ENCODE measurements at regions not wholly inside any gene's neighbourhood (a gene's known extent, or its start where the extent isn't known, plus 50 kb on each side); places are given as distances from the start of the nearest gene placed in this dataset.

GRCh38 chr4:81688085-81688484 is 216.4 kb upstream of the RASGEF1B start:
- TF ChIP-seq, protein P1, sequence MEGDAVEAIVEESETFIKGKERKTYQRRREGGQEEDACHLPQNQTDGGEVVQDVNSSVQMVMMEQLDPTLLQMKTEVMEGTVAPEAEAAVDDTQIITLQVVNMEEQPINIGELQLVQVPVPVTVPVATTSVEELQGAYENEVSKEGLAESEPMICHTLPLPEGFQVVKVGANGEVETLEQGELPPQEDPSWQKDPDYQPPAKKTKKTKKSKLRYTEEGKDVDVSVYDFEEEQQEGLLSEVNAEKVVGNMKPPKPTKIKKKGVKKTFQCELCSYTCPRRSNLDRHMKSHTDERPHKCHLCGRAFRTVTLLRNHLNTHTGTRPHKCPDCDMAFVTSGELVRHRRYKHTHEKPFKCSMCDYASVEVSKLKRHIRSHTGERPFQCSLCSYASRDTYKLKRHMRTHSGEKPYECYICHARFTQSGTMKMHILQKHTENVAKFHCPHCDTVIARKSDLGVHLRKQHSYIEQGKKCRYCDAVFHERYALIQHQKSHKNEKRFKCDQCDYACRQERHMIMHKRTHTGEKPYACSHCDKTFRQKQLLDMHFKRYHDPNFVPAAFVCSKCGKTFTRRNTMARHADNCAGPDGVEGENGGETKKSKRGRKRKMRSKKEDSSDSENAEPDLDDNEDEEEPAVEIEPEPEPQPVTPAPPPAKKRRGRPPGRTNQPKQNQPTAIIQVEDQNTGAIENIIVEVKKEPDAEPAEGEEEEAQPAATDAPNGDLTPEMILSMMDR (IDR thresholded peaks at IDR 0.05; ENCODE audit: low read depth, low read length, poor library complexity, severe bottlenecking): no peak
- TF ChIP-seq EZH2phosphoT487 (IDR thresholded peaks at IDR 0.05; ENCODE audit: borderline replicate concordance, low read length): no peak

All from DOHH2 (cell line).